Endothelial cell of umbilical vein (primary cell): ENCODE measurements at regions not wholly inside any gene's neighbourhood (a gene's known extent, or its start where the extent isn't known, plus 50 kb on each side); places are given as distances from the start of the nearest gene placed in this dataset.

Experiments
- BruUV-seq: library from RNA; stranded (reverse); fragments of 400-500 nt; replicated peaks from 2 replicates; lab custom pipeline; 2021; lab: Mats Ljungman, UMichigan
- CTCF ChIA-PET: fragments of 300-600, 350-600 bp; sonication (Branson Sonifier 250); formaldehyde crosslinking; loops from one replicate; lab custom pipeline; 2021; ENCODE audit warnings: antibody characterized with exemption, inconsistent platforms; lab: Charles Lee
- POLR2A ChIA-PET: fragments of 300-600, 350-600 bp; sonication (Branson Sonifier 250); formaldehyde crosslinking; loops from one replicate; lab custom pipeline; 2021; ENCODE audit warnings: antibody characterized with exemption, inconsistent platforms; lab: Charles Lee
- DNase-seq: peaks from one replicate; pipeline ENCODE4 v3.0.0-alpha.2; 2011; ENCODE audit warnings: low read depth, low spot score
- FAIRE-seq: peaks from 2 replicates; lab custom pipeline; 2011; peaks lifted over from hg19 to GRCh38; lab: Jason Lieb, UNC
- H2AFZ ChIP-seq: 2 replicates; pipeline ENCODE4 v1.6.0; 2012; ENCODE audit warnings: low read depth, low read length, control low read depth, inconsistent platforms
- H3K27ac ChIP-seq: 2 replicates; pipeline ENCODE4 v1.5.1; 2011; ENCODE audit warnings: low read depth, mild to moderate bottlenecking, control low read depth, low read length, moderate library complexity; ENCODE audit not compliant: insufficient read depth
- H3K27me3 ChIP-seq, 2 experiments: 2 replicates each; pipeline versions ENCODE4 v1.6.0 to v1.6.1; 2011; ENCODE audit warnings: low read length in 2 of 2, mixed read lengths in 1 of 2; ENCODE audit not compliant: control insufficient read depth in 2 of 2, insufficient read depth in 2 of 2
- H3K36me3 ChIP-seq, 2 experiments: 2 replicates in 1 of 2; 3 replicates in 1 of 2; pipeline ENCODE4 v1.5.1; 2011; ENCODE audit warnings: low read length in 2 of 2, mild to moderate bottlenecking in 1 of 2, moderate library complexity in 1 of 2; ENCODE audit not compliant: control insufficient read depth in 2 of 2, insufficient read depth in 2 of 2; ENCODE audit errors: extremely low read depth in 1 of 2
- H3K4me1 ChIP-seq: 3 replicates; pipeline ENCODE4 v1.5.1; 2011; ENCODE audit warnings: mild to moderate bottlenecking, low read length; ENCODE audit not compliant: control insufficient read depth, insufficient read depth; ENCODE audit errors: extremely low read depth
- H3K4me2 ChIP-seq: 2 replicates; pipeline ENCODE4 v1.6.1; 2011; ENCODE audit warnings: low read length, control low read depth, mixed read lengths; ENCODE audit not compliant: insufficient read depth
- H3K4me3 ChIP-seq, 3 experiments: fragments of 200-600 bp in 1 of 3; sonication (generic), shearing (Covaris generic) in 1 of 3; replicated peaks in 1 of 3; 2 replicates each; pipeline ENCODE4 v1.5.1; 2011 to 2016; ENCODE audit warnings: control low read depth in 3 of 3, low read length in 3 of 3, mild to moderate bottlenecking in 2 of 3, inconsistent platforms in 1 of 3, low read depth in 1 of 3, moderate library complexity in 1 of 3; ENCODE audit not compliant: insufficient read depth in 1 of 3
- H3K79me2 ChIP-seq: 2 replicates; pipeline ENCODE4 v1.6.0; 2012; ENCODE audit warnings: low read length, inconsistent platforms; ENCODE audit not compliant: control insufficient read depth, insufficient read depth
- H3K9ac ChIP-seq: replicated peaks from 2 replicates; pipeline ENCODE3; 2011; ENCODE audit warnings: low read length, control low read depth; ENCODE audit not compliant: insufficient read depth; ENCODE audit errors: extremely low read depth
- H3K9me1 ChIP-seq: replicated peaks from 3 replicates; pipeline ENCODE4 v1.6.0; 2011; ENCODE audit warnings: mild to moderate bottlenecking, low read length; ENCODE audit not compliant: control insufficient read depth, insufficient read depth; ENCODE audit errors: extremely low read depth
- H3K9me3 ChIP-seq: replicated peaks from 2 replicates; pipeline ENCODE4 v1.5.1; 2012; ENCODE audit warnings: low read length, inconsistent platforms; ENCODE audit not compliant: control insufficient read depth, insufficient read depth
- H4K20me1 ChIP-seq: replicated peaks from 2 replicates; pipeline ENCODE3; 2011; ENCODE audit warnings: mild to moderate bottlenecking, low read length; ENCODE audit not compliant: control insufficient read depth, insufficient read depth; ENCODE audit errors: extremely low read depth
- CTCF ChIP-seq, 2 donors: IDR thresholded peaks; 1 replicate in 1 of 2; 2 replicates in 1 of 2; pipeline ENCODE4 v1.5.1; 2011; ENCODE audit warnings: low read length in 2 of 2, mild to moderate bottlenecking in 2 of 2, moderate library complexity in 2 of 2, control low read depth in 1 of 2, inconsistent platforms in 1 of 2, low read depth in 1 of 2; ENCODE audit not compliant: insufficient read depth in 1 of 2; ENCODE audit errors: extremely low read depth in 1 of 2
- EZH2 ChIP-seq: IDR thresholded peaks from 2 replicates; pipeline ENCODE4 v1.6.1; 2012; ENCODE audit warnings: borderline replicate concordance, low read depth, mild to moderate bottlenecking, moderate library complexity, low read length, inconsistent platforms; ENCODE audit not compliant: severe bottlenecking
- FOS ChIP-seq: IDR thresholded peaks from 2 replicates; pipeline ENCODE4 v1.6.1; 2011; ENCODE audit warnings: mild to moderate bottlenecking, low read length, moderate library complexity, borderline replicate concordance; ENCODE audit not compliant: insufficient read depth
- GATA2 ChIP-seq: IDR thresholded peaks from 2 replicates; pipeline ENCODE4 v1.7.0; 2011; ENCODE audit warnings: low read depth, mild to moderate bottlenecking, moderate library complexity, mixed read lengths, low read length; ENCODE audit not compliant: insufficient read length, insufficient read depth
- JUN ChIP-seq: IDR thresholded peaks from 2 replicates; pipeline ENCODE4 v1.6.1; 2011; ENCODE audit warnings: borderline replicate concordance, low read depth; ENCODE audit not compliant: insufficient read length, insufficient read depth
- MAX ChIP-seq: IDR thresholded peaks from 2 replicates; pipeline ENCODE4 v1.6.1; 2011; ENCODE audit not compliant: insufficient read depth, insufficient read length
- MYC ChIP-seq: IDR thresholded peaks from one replicate; pipeline ENCODE4 v1.6.1; 2011; ENCODE audit warnings: mild to moderate bottlenecking, low read depth, low read length
- POLR2A ChIP-seq: IDR thresholded peaks from 2 replicates; pipeline ENCODE4 v1.6.1; 2012; ENCODE audit warnings: low read depth, mild to moderate bottlenecking, control low read depth, low read length
- POLR2AphosphoS5 ChIP-seq: IDR thresholded peaks from 2 replicates; pipeline ENCODE4 v1.6.1; 2012; ENCODE audit warnings: low read depth, mild to moderate bottlenecking, control low read depth, low read length, moderate library complexity; ENCODE audit not compliant: insufficient read depth
- dilution Hi-C: fragments of 300-500 bp; cut with MboI; formaldehyde crosslinking; loops from one replicate; pipeline ENCODE4 v1.15.0; 2019; ENCODE audit warnings: low sequenced_read_pairs; ENCODE audit not compliant: extremely low pct_ligation_motif_present
- intact Hi-C: fragments of 100-400 bp; cut with micrococcal nuclease; formaldehyde crosslinking; loops from one replicate; pipeline ENCODE4 v1.10.0; 2022

GRCh38 chr9:102506406-102506805 lies 488.7 kb upstream of the CYLC2 start:
- Histone ChIP-seq H3K9me1 (no peaks in the 10 kb centered on the region), H3K27me3 (no peaks in the 10 kb centered on the region), H3K4me2 (no peak overlapping the region), H3K4me3 (no peak overlapping the region), H3K4me1 (no peaks in the 10 kb centered on the region), H3K27ac (no peak overlapping the region), H4K20me1 (no peaks in the 10 kb centered on the region), H2AFZ (no peak overlapping the region), H3K36me3 (no peaks in the 10 kb centered on the region), H3K79me2 (no peaks in the 10 kb centered on the region), H3K9ac (no peak overlapping the region), H3K9me3 (peaks cover 3% of the 10 kb centered on the region)
- CTCF ChIA-PET = no interaction called here
- DNase-seq = no peak
- TF ChIP-seq JUN (no peak), POLR2AphosphoS5 (no peak), GATA2 (no peak), EZH2 (no peak), FOS (no peak), MAX (no peak), MYC (no peak), CTCF (IDR thresholded peaks at IDR 0.05; ENCODE audit: extremely low read depth in 1 of 2, insufficient read depth in 1 of 2, low read depth in 1 of 2, low read length in 2 of 2) (no peak), POLR2A (no peak)
- no peak for FAIRE-seq
- intact Hi-C loops = no loop called here
- no TSS peak for BruUV-seq
- POLR2A ChIA-PET = no interaction called here
- dilution Hi-C loops = no loop called here
